M059J (cell line): ENCODE measurements at regions not wholly inside any gene's neighbourhood (a gene's known extent, or its start where the extent isn't known, plus 50 kb on each side); places are given as distances from the start of the nearest gene placed in this dataset.

Source experiments
- DNase-seq: peaks from one replicate; pipeline ENCODE4 v3.0.0-alpha.2; 2012; ENCODE audit warnings: low read depth

GRCh38 chr22:23522623-23523251 lies 57.4 kb downstream of the IGLL1 start:
- no peak for DNase-seq

- peak; percentile 89 for DNase-seq
These were observed 58.5 kb downstream of the IGLL1 start for GRCh38 chr22:23521441-23522113.

- DNase-seq, result no peak
These were observed 59.1 kb downstream of the IGLL1 start for GRCh38 chr22:23520863-23521440.

GRCh38 chr22:23519442-23520157 lies 60.5 kb downstream of the IGLL1 start:
- no peak for DNase-seq

- no peak for DNase-seq
These were observed 61.5 kb downstream of the IGLL1 start for GRCh38 chr22:23518376-23519187.

GRCh38 chr22:23517804-23518375 lies 62.2 kb downstream of the IGLL1 start:
- no peak for DNase-seq

- no peak for DNase-seq
These were observed 63.8 kb downstream of the IGLL1 start for GRCh38 chr22:23516304-23516703.

GRCh38 chr22:23514322-23515038 lies 65.6 kb downstream of the IGLL1 start:
- DNase-seq, result no peak

GRCh38 chr22:23513705-23514104 lies 66.4 kb downstream of the IGLL1 start:
- DNase-seq, result no peak

- no peak for DNase-seq
These were observed 67.0 kb downstream of the IGLL1 start for GRCh38 chr22:23513133-23513532.

- DNase-seq, result no peak
These were observed 67.4 kb downstream of the IGLL1 start for GRCh38 chr22:23512721-23513120.

GRCh38 chr22:23512348-23512705 lies 67.8 kb downstream of the IGLL1 start:
- DNase-seq, result no peak

GRCh38 chr22:23511627-23512347 lies 68.3 kb downstream of the IGLL1 start:
- DNase-seq, result no peak

- DNase-seq, result no peak
These were observed 70.4 kb downstream of the IGLL1 start for GRCh38 chr22:23509571-23510302.

- DNase-seq, result no peak
These were observed 75.6 kb downstream of the IGLL1 start for GRCh38 chr22:23504516-23504915.

GRCh38 chr22:23503736-23504440 lies 76.2 kb downstream of the IGLL1 start:
- DNase-seq, result no peak

GRCh38 chr22:23503142-23503541 lies 76.9 kb downstream of the IGLL1 start:
- no peak for DNase-seq

- DNase-seq, result no peak
These were observed 78.4 kb downstream of the IGLL1 start for GRCh38 chr22:23501708-23502107.

GRCh38 chr22:23501261-23501619 lies 78.8 kb downstream of the IGLL1 start:
- no peak for DNase-seq
